Tibial artery (tissue), 4 donors: ENCODE measurements at regions not wholly inside any gene's neighbourhood (a gene's known extent, or its start where the extent isn't known, plus 50 kb on each side); places are given as distances from the start of the nearest gene placed in this dataset.
"Not testable (repeated sequence)": the region's sequence is repeated elsewhere in the genome, so short reads cannot be mapped to it uniquely, and the experiment has no call there.

Experiments used
- DNase-seq, 2 donors: peaks; one replicate each; pipeline ENCODE4 v3.0.0-alpha.2; 2019
- H3K27ac ChIP-seq, 2 donors: fragments of 200-600 bp; sonication (generic) in 1 of 2; 1 replicate in 1 of 2; 2 replicates in 1 of 2; pipeline ENCODE4 v1.5.1; 2018 to 2019; ENCODE audit warnings: mild to moderate bottlenecking in 1 of 2
- H3K27me3 ChIP-seq, 2 donors: fragments of 200-600 bp; sonication (generic) in 1 of 2; one replicate each; pipeline versions ENCODE4 v1.5.1 to v1.6.0; 2016 to 2019
- H3K36me3 ChIP-seq, 3 donors: fragments of 200-600 bp; sonication (generic) in 2 of 3; one replicate each; pipeline ENCODE4 v1.5.1; 2016 to 2019; ENCODE audit warnings: mild to moderate bottlenecking in 2 of 3
- H3K4me1 ChIP-seq, 4 donors: fragments of 200-600 bp; sonication (generic) in 2 of 4; 1 replicate in 3 of 4; 2 replicates in 1 of 4; pipeline ENCODE4 v1.5.1; 2016 to 2019
- H3K4me3 ChIP-seq, 2 donors: fragments of 200-600 bp; sonication (generic) in 1 of 2; 1 replicate in 1 of 2; 2 replicates in 1 of 2; pipeline ENCODE4 v1.5.1; 2018 to 2019; ENCODE audit warnings: mild to moderate bottlenecking in 2 of 2
- H3K9me3 ChIP-seq, 3 donors: fragments of 200-600 bp; sonication (generic) in 1 of 3; one replicate each; pipeline ENCODE4 v1.5.1; 2016 to 2019
- CTCF ChIP-seq, 2 experiments: fragments of 200-600 bp in 1 of 2; fragments of 450-650 bp in 1 of 2; IDR thresholded peaks; one replicate each; pipeline ENCODE4 v1.5.1; 2017 to 2019; ENCODE audit warnings: antibody characterized with exemption in 2 of 2, mild to moderate bottlenecking in 1 of 2, moderate library complexity in 1 of 2
- intact Hi-C: fragments of 100-400 bp; cut with DNase I; formaldehyde crosslinking; loops from one replicate; pipeline ENCODE4 v1.15.0; 2023; ENCODE audit warnings: low total_unique reads

GRCh38 chr2:228430986-228431385 is 249.5 kb upstream of the SPHKAP start:
- Histone ChIP-seq H3K27ac (no peak overlapping the region), H3K4me3 (no peak overlapping the region), H3K27me3 (no peaks in the 10 kb centered on the region), H3K4me1 (no peaks in the 10 kb centered on the region), H3K9me3 (peaks cover 0 to 9% (median 4%) of the 10 kb centered on the region in 3 donors), H3K36me3 (no peaks in the 10 kb centered on the region)
- no peak for TF ChIP-seq CTCF (IDR thresholded peaks at IDR 0.05)
- intact Hi-C loops: no loop called here
- DNase-seq: no peak

GRCh38 chr2:228426502-228427216 is 245.2 kb upstream of the SPHKAP start:
- H3K36me3 ChIP-seq: no peaks in the 10 kb centered on the region
- peaks cover 0 to 9% (median 4%) of the 10 kb centered on the region in 3 donors for H3K9me3 ChIP-seq
- no peaks in the 10 kb centered on the region for H3K4me1 ChIP-seq
- H3K27me3 ChIP-seq: no peaks in the 10 kb centered on the region
- TF ChIP-seq CTCF (IDR thresholded peaks at IDR 0.05): no peak
- no peak overlapping the region for H3K27ac ChIP-seq
- no peak overlapping the region for H3K4me3 ChIP-seq
- DNase-seq: no peak
- intact Hi-C loops: no loop called here

GRCh38 chr2:228425411-228426060 is 244.0 kb upstream of the SPHKAP start:
- DNase-seq, H3K27me3 ChIP-seq, H3K36me3 ChIP-seq, H3K4me3 ChIP-seq, H3K9me3 ChIP-seq, intact Hi-C loops, H3K4me1 ChIP-seq, H3K27ac ChIP-seq: not testable (repeated sequence)

GRCh38 chr2:228417956-228418355 is 236.5 kb upstream of the SPHKAP start:
- no peak for DNase-seq
- intact Hi-C loops: no loop called here
- TF ChIP-seq CTCF (IDR thresholded peaks at IDR 0.05): no peak

GRCh38 chr2:228417526-228417925 is 236.0 kb upstream of the SPHKAP start:
- Histone ChIP-seq H3K27ac (no peak overlapping the region), H3K4me3 (no peak overlapping the region), H3K36me3 (no peaks in the 10 kb centered on the region), H3K9me3 (no peaks in the 10 kb centered on the region), H3K4me1 (no peaks in the 10 kb centered on the region), H3K27me3 (no peaks in the 10 kb centered on the region)
- no peak for TF ChIP-seq CTCF (IDR thresholded peaks at IDR 0.05)
- no peak for DNase-seq
- intact Hi-C loops: no loop called here

More at GRCh38 chr2:228417956-228418355, 236.5 kb upstream of the SPHKAP start:
- Histone ChIP-seq H3K4me1 (no peaks in the 10 kb centered on the region), H3K4me3 (no peak overlapping the region), H3K9me3 (no peaks in the 10 kb centered on the region), H3K36me3 (no peaks in the 10 kb centered on the region), H3K27me3 (no peaks in the 10 kb centered on the region), H3K27ac (no peak overlapping the region)

GRCh38 chr2:228410061-228410460 is 228.6 kb upstream of the SPHKAP start:
- no peak for TF ChIP-seq CTCF (IDR thresholded peaks at IDR 0.05)
- no peaks in the 10 kb centered on the region for H3K9me3 ChIP-seq
- H3K4me3 ChIP-seq: no peak overlapping the region
- intact Hi-C loops: no loop called here
- H3K4me1 ChIP-seq: no peaks in the 10 kb centered on the region
- no peaks in the 10 kb centered on the region for H3K36me3 ChIP-seq
- H3K27ac ChIP-seq: no peak overlapping the region
- H3K27me3 ChIP-seq: no peaks in the 10 kb centered on the region
- no peak for DNase-seq
